Naive thymus-derived CD4-positive, alpha-beta T cell (primary cell): ENCODE measurements at regions not wholly inside any gene's neighbourhood (a gene's known extent, or its start where the extent isn't known, plus 50 kb on each side); places are given as distances from the start of the nearest gene placed in this dataset.
"Not testable (repeated sequence)": the region's sequence is repeated elsewhere in the genome, so short reads cannot be mapped to it uniquely, and the experiment has no call there.

Experiments used
- ATAC-seq: fragments of 150-1000 bp; cut with Tn5 transposase; 2 replicates; pipeline ENCODE4 v1.10.0; 2021; ENCODE audit warnings: mild to moderate bottlenecking, moderate library complexity
- CTCF ChIA-PET: fragments of 350-600 bp; sonication (Branson Sonifier 250); formaldehyde crosslinking; loops from one replicate; lab custom pipeline; 2021; ENCODE audit warnings: antibody characterized with exemption; lab: Charles Lee
- POLR2A ChIA-PET: fragments of 350-600 bp; sonication (Branson Sonifier 250); formaldehyde crosslinking; loops from one replicate; lab custom pipeline; 2021; ENCODE audit warnings: antibody characterized with exemption, inconsistent platforms; lab: Charles Lee
- DNase-seq, 9 donors: peaks; one replicate each; pipeline versions ENCODE4 v3.0.0 to v3.0.0-alpha.2; 2020 to 2022; ENCODE audit warnings: mixed read lengths in 1 of 9
- H3K27ac ChIP-seq: one replicate; pipeline ENCODE4 v1.7.0; 2013; ENCODE audit warnings: mild to moderate bottlenecking, low read depth, low read length, moderate library complexity
- H3K27me3 ChIP-seq, 2 donors: one replicate each; pipeline ENCODE4 v1.7.0; 2013; ENCODE audit warnings: low read length in 2 of 2, mild to moderate bottlenecking in 2 of 2, moderate library complexity in 2 of 2; ENCODE audit not compliant: control insufficient read depth in 2 of 2, insufficient read depth in 2 of 2
- H3K36me3 ChIP-seq, 3 experiments: 1 replicate in 2 of 3; 2 replicates in 1 of 3; pipeline ENCODE4 v1.7.0; 2013; ENCODE audit warnings: low read length in 3 of 3, mild to moderate bottlenecking in 3 of 3, moderate library complexity in 1 of 3; ENCODE audit not compliant: insufficient read depth in 3 of 3, control insufficient read depth in 2 of 3
- H3K4me1 ChIP-seq, 2 donors: one replicate each; pipeline ENCODE4 v1.7.0; 2013; ENCODE audit warnings: low read length in 2 of 2, mild to moderate bottlenecking in 2 of 2, moderate library complexity in 1 of 2; ENCODE audit not compliant: control insufficient read depth in 2 of 2, insufficient read depth in 2 of 2
- H3K4me3 ChIP-seq: 2 replicates; pipeline ENCODE4 v1.7.0; 2013; ENCODE audit warnings: mild to moderate bottlenecking, low read length
- H3K9me3 ChIP-seq, 3 experiments: 1 replicate in 2 of 3; 2 replicates in 1 of 3; pipeline ENCODE4 v1.7.0; 2013; ENCODE audit warnings: low read length in 3 of 3; ENCODE audit not compliant: control insufficient read depth in 2 of 3
- H3K27ac Mint-ChIP-seq, 9 donors: one replicate each; pipeline ENCODE4 v1.8.0; 2020 to 2022; ENCODE audit warnings: mixed read lengths in 9 of 9, mild to moderate bottlenecking in 8 of 9, moderate library complexity in 5 of 9, inconsistent platforms in 2 of 9
- H3K27me3 Mint-ChIP-seq, 5 donors: one replicate each; pipeline ENCODE4 v1.8.0; 2021 to 2022; ENCODE audit warnings: mixed read lengths in 5 of 5, mild to moderate bottlenecking in 1 of 5
- H3K36me3 Mint-ChIP-seq, 5 donors: one replicate each; pipeline ENCODE4 v1.8.0; 2020 to 2022; ENCODE audit warnings: mixed read lengths in 5 of 5, mild to moderate bottlenecking in 3 of 5, inconsistent platforms in 1 of 5
- H3K4me1 Mint-ChIP-seq, 7 donors: one replicate each; pipeline ENCODE4 v1.8.0; 2020 to 2022; ENCODE audit warnings: mixed read lengths in 7 of 7, mild to moderate bottlenecking in 3 of 7, inconsistent platforms in 1 of 7
- H3K4me3 Mint-ChIP-seq, 10 donors: one replicate each; pipeline ENCODE4 v1.8.0; 2020 to 2022; ENCODE audit warnings: mild to moderate bottlenecking in 10 of 10, mixed read lengths in 10 of 10, moderate library complexity in 6 of 10, inconsistent platforms in 2 of 10
- H3K9me3 Mint-ChIP-seq, 11 donors: one replicate each; pipeline ENCODE4 v1.8.0; 2020 to 2022; ENCODE audit warnings: mixed read lengths in 11 of 11, mild to moderate bottlenecking in 4 of 11, inconsistent platforms in 1 of 11, moderate library complexity in 1 of 11
- intact Hi-C, 2 donors: fragments of 100-400 bp; cut with micrococcal nuclease; formaldehyde crosslinking; loops; one replicate each; pipeline ENCODE4 v1.15.1; 2023

DNA sequence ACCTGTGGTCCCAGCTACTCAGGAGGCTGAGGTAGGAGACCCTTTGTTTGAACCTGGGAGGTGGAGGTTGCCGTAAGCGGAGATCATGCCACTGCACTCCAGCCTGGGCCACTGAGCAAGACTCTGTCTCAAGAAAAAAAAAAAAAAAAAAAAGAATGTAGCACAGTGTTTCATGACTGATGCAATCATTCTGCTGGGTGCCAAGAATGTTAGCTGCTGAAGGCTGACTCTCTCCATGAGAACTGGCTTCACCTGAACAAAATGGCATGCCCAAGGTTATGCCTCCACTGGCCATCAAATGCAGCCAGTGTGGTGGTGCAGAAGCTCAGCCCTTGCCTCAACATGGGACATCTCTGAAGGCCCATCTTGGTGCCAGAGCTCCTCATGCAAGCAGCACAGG, 412.1 kb downstream of the ADAM29 start:
- CTCF ChIA-PET, result no interaction called here
- DNase-seq (no peak), ATAC-seq (no peak)
- H3K4me1 ChIP-seq, result no peaks in the 10 kb centered on the region
- no peak overlapping the region for H3K4me3 ChIP-seq
- Mint-ChIP-seq H3K27me3 (no peaks in the 10 kb centered on the region), H3K36me3 (no peaks in the 10 kb centered on the region), H3K4me1 (no peaks in the 10 kb centered on the region), H3K9me3 (peaks cover 0 to 15% (median 3%) of the 10 kb centered on the region in 11 donors), H3K27ac (no peak overlapping the region), H3K4me3 (no peak overlapping the region)
- no peak overlapping the region for H3K27ac ChIP-seq
- POLR2A ChIA-PET, result no interaction called here
- no peaks in the 10 kb centered on the region for H3K36me3 ChIP-seq
- intact Hi-C loops, result no loop called here
- no peaks in the 10 kb centered on the region for H3K9me3 ChIP-seq
- no peaks in the 10 kb centered on the region for H3K27me3 ChIP-seq

- CTCF ChIA-PET, result no interaction called here
- Histone ChIP-seq H3K4me3 (no peak overlapping the region), H3K27me3 (no peaks in the 10 kb centered on the region), H3K9me3 (no peaks in the 10 kb centered on the region), H3K27ac (no peak overlapping the region), H3K4me1 (no peaks in the 10 kb centered on the region), H3K36me3 (no peaks in the 10 kb centered on the region)
- Mint-ChIP-seq H3K4me1 (no peaks in the 10 kb centered on the region), H3K4me3 (no peak overlapping the region), H3K27ac (no peak overlapping the region), H3K9me3 (peaks cover 0 to 15% (median 3%) of the 10 kb centered on the region in 11 donors), H3K36me3 (no peaks in the 10 kb centered on the region), H3K27me3 (no peaks in the 10 kb centered on the region)
- DNase-seq (no peak), ATAC-seq (no peak)
- POLR2A ChIA-PET, result no interaction called here
- intact Hi-C loops, result no loop called here
These were observed 412.5 kb downstream of the ADAM29 start for GRCh38 chr4:175330652-175331051.

DNA sequence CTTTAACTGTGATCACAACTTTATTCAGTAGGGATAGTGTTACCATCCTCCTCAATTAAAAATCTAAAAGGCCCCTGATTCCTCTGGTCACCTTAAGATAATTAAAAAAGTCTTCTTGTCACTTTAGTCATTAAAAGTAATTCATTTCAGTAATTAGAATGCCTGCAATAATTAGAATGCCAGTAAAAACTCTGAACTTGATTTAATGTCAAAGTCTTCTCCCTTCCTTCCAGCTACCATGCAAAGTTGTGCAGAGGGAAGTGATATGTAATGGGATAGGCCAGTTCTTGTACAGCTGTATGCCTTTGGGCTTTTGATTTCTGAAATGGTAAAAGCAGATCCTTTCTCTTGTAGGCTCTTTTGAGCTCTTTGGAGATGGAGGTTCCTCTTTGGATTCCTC, 417.2 kb downstream of the ADAM29 start:
- intact Hi-C loops, result no loop called here
- no peaks in the 10 kb centered on the region for H3K36me3 ChIP-seq
- Mint-ChIP-seq H3K27ac (no peak overlapping the region), H3K36me3 (no peaks in the 10 kb centered on the region), H3K4me3 (no peak overlapping the region), H3K27me3 (no peaks in the 10 kb centered on the region), H3K9me3 (peaks cover 0 to 15% (median 0%) of the 10 kb centered on the region in 11 donors), H3K4me1 (no peaks in the 10 kb centered on the region)
- no peak for ATAC-seq
- H3K4me3 ChIP-seq, result no peak overlapping the region
- no peak overlapping the region for H3K27ac ChIP-seq
- no peaks in the 10 kb centered on the region for H3K27me3 ChIP-seq
- H3K4me1 ChIP-seq, result no peaks in the 10 kb centered on the region
- ChIA-PET POLR2A (no interaction called here), CTCF (no interaction called here)
- H3K9me3 ChIP-seq, result no peaks in the 10 kb centered on the region
- DNase-seq, result no peak

DNA sequence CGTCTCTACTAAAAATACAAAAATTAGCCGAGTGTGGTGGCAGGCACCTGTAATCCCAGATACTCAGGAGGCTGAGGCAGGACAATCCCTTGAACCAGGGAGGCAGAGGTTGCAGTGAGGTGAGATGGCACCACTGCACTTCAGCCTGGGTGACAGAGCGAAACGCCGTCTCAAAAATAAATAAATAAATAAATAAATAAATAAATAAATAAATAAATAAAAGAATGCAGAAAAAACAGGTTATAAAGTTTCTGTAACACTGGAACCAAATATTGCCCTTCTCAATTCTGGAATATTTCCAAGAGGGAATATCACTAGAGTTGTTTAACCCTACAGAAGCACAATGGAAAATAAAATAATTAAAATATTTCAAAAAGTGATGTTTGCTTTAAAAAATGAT, 418.4 kb downstream of the ADAM29 start:
- H3K27me3 Mint-ChIP-seq, intact Hi-C loops, H3K4me1 ChIP-seq, H3K27ac Mint-ChIP-seq, CTCF ChIA-PET, DNase-seq, H3K36me3 ChIP-seq, H3K27ac ChIP-seq, H3K9me3 ChIP-seq, H3K36me3 Mint-ChIP-seq, H3K4me3 Mint-ChIP-seq, ATAC-seq, H3K4me3 ChIP-seq, H3K27me3 ChIP-seq, POLR2A ChIA-PET, H3K4me1 Mint-ChIP-seq: not testable (repeated sequence)
- H3K9me3 Mint-ChIP-seq, result peaks cover 0 to 14% (median 0%) of the 10 kb centered on the region in 11 donors

GRCh38 chr4:175339100-175339707, 421.0 kb downstream of the ADAM29 start:
- no peak overlapping the region for H3K4me3 Mint-ChIP-seq
- ChIA-PET POLR2A (no interaction called here), CTCF (no interaction called here)
- Histone ChIP-seq H3K36me3 (no peaks in the 10 kb centered on the region), H3K9me3 (no peaks in the 10 kb centered on the region), H3K27ac (no peak overlapping the region), H3K4me1 (no peaks in the 10 kb centered on the region), H3K27me3 (no peaks in the 10 kb centered on the region), H3K4me3 (no peak overlapping the region)
- H3K27ac Mint-ChIP-seq, result no peak overlapping the region
- peaks cover 0 to 19% (median 6%) of the 10 kb centered on the region in 11 donors for H3K9me3 Mint-ChIP-seq
- no peaks in the 10 kb centered on the region for H3K27me3 Mint-ChIP-seq
- intact Hi-C loops, result no loop called here
- DNase-seq, result no peak
- no peak for ATAC-seq
- peaks cover 0 to 4% (median 0%) of the 10 kb centered on the region in 5 donors for H3K36me3 Mint-ChIP-seq
- no peaks in the 10 kb centered on the region for H3K4me1 Mint-ChIP-seq

DNA sequence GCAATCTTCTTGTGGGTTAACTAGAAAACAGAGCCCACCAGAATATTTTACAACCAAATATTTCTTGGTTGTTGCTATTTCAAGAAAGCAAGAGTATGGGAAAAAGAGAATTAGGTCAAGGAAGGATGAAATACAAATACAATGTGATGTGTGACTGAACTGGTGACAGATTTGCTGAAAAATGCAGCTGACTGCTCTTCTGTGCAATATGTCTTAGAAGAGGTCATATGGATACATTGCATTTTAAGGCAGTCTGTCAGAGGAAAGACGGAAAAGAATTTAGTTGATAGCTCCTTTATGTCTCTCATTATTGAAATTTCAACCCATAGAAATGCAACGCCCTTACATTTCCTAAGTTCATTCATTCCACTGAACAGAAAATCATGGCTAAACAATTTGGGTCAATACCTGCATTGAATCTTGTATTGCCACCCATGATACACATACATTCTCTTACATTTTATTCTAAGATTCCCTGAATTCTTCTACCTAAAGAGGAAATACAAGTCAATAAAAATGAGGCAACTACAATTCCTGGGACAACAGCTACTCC, 423.1 kb downstream of the ADAM29 start:
- POLR2A ChIA-PET, result no interaction called here
- H3K36me3 ChIP-seq, result no peaks in the 10 kb centered on the region
- H3K4me3 ChIP-seq, result no peak overlapping the region
- no peaks in the 10 kb centered on the region for H3K27me3 ChIP-seq
- peaks cover 0 to 4% (median 0%) of the 10 kb centered on the region in 5 donors for H3K36me3 Mint-ChIP-seq
- intact Hi-C loops, result no loop called here
- no peak for DNase-seq
- ATAC-seq, result no peak
- no peaks in the 10 kb centered on the region for H3K27me3 Mint-ChIP-seq
- no peaks in the 10 kb centered on the region for H3K4me1 ChIP-seq
- peaks cover 0 to 21% (median 10%) of the 10 kb centered on the region in 11 donors for H3K9me3 Mint-ChIP-seq
- no peak overlapping the region for H3K4me3 Mint-ChIP-seq
- H3K4me1 Mint-ChIP-seq, result no peaks in the 10 kb centered on the region
- no peak overlapping the region for H3K27ac Mint-ChIP-seq
- CTCF ChIA-PET, result no interaction called here
- no peaks in the 10 kb centered on the region for H3K9me3 ChIP-seq
- H3K27ac ChIP-seq, result no peak overlapping the region

DNA sequence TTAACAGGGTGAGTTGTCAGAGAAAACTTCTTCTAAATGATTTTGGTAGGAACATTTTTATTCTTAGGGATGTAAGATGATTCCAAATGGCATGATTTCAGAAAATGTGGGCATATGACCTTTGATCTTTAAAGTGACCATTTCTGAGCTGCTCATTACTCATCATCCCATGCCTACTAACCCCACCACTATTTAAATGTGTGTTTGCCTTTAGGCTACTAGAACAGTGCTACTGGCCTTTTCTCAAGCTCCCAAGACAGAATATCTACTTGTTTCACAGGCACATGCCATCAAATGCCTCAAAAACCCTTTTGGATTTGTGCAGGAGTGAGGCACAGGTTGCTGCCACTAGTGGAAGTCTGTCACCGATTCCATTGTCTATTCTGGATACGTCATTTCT, 428.2 kb downstream of the ADAM29 start:
- Histone ChIP-seq H3K9me3 (no peaks in the 10 kb centered on the region), H3K4me1 (no peaks in the 10 kb centered on the region), H3K27me3 (no peaks in the 10 kb centered on the region), H3K27ac (no peak overlapping the region), H3K36me3 (no peaks in the 10 kb centered on the region), H3K4me3 (no peak overlapping the region)
- Mint-ChIP-seq H3K27ac (no peak overlapping the region), H3K9me3 (peaks cover 0 to 17% (median 10%) of the 10 kb centered on the region in 11 donors), H3K27me3 (no peaks in the 10 kb centered on the region), H3K4me1 (no peaks in the 10 kb centered on the region), H3K4me3 (no peak overlapping the region), H3K36me3 (peaks cover 0 to 4% (median 0%) of the 10 kb centered on the region in 5 donors)
- intact Hi-C loops, result no loop called here
- ChIA-PET POLR2A (no interaction called here), CTCF (no interaction called here)
- ATAC-seq (no peak), DNase-seq (no peak)
